ENCODE measurements at regions not wholly inside any gene's neighbourhood (a gene's known extent, or its start where the extent isn't known, plus 50 kb on each side); places are given as distances from the start of the nearest gene placed in this dataset.

DNA sequence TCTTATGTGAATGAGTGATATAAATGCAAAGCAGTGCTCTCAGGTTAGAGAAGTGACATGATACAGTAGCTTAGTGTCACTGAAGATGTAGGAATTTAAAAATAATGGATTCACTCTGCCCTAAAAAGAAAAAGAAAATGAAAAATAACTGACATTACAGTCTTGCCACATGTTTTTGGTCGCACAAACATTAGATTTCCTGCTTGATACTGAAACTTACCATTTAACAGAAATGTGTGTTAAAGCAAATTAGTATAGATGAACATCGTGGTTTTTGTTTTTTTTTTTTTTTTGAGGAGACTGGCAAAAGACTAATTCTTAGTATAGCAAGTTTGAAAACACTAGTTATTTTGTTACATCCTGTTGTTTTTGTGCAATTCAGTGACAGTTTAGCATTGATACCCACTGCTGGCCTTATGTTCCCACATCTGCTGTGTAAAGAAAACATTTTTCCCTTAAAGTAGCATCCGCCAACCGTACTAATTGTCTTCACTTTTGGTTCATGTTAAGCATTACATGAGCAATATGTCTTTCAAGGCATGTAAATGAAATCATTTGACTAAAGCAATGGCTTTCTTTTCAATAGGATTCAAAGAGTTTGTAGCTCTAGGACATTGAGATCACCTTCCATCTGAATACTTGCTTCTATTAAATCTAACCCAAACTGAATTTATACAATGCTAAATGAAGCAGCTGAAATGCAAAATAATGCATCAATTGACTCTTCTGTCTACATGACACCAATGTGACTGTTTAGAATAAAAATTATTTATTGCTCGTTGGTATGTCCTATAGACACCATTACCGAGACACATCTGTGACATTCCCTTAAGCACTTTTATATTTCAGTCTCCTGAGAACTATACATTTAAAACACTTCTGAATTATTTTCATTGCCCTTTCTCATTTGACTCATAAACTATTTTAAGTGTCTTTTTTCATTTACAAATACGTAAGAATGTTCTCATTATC lies 859.1 kb downstream of the MAT2B start:
- no peaks in the 10 kb centered on the region for H3K36me3 ChIP-seq (ENCODE audit: control insufficient read depth, insufficient read depth, low read length)
- H3K27me3 Mint-ChIP-seq (ENCODE audit: insufficient read depth), result no peaks in the 10 kb centered on the region
- no peak overlapping the region for H3K27ac Mint-ChIP-seq
- H3K4me3 ChIP-seq (ENCODE audit: low read length), result no peak overlapping the region
- H3K9me3 ChIP-seq (ENCODE audit: control insufficient read depth, low read length), result no peaks in the 10 kb centered on the region
- no peak overlapping the region for H3K27ac ChIP-seq (ENCODE audit: low read depth, low read length)
- TF ChIP-seq, protein P1, sequence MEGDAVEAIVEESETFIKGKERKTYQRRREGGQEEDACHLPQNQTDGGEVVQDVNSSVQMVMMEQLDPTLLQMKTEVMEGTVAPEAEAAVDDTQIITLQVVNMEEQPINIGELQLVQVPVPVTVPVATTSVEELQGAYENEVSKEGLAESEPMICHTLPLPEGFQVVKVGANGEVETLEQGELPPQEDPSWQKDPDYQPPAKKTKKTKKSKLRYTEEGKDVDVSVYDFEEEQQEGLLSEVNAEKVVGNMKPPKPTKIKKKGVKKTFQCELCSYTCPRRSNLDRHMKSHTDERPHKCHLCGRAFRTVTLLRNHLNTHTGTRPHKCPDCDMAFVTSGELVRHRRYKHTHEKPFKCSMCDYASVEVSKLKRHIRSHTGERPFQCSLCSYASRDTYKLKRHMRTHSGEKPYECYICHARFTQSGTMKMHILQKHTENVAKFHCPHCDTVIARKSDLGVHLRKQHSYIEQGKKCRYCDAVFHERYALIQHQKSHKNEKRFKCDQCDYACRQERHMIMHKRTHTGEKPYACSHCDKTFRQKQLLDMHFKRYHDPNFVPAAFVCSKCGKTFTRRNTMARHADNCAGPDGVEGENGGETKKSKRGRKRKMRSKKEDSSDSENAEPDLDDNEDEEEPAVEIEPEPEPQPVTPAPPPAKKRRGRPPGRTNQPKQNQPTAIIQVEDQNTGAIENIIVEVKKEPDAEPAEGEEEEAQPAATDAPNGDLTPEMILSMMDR (conservative IDR thresholded peaks at IDR 0.05), result no peak
- H3K4me1 ChIP-seq (ENCODE audit: control insufficient read depth, insufficient read depth, low read length), result no peaks in the 10 kb centered on the region
- no peak overlapping the region for H3K9ac ChIP-seq (ENCODE audit: extremely low read depth, low read length, poor library complexity, severe bottlenecking)
- no peaks in the 10 kb centered on the region for H3K9me3 Mint-ChIP-seq
- no peaks in the 10 kb centered on the region for H3K27me3 ChIP-seq (ENCODE audit: control insufficient read depth, insufficient read depth, low read length, poor library complexity, severe bottlenecking)
- no peaks in the 10 kb centered on the region for H3K4me1 Mint-ChIP-seq
- whole genome bisulfite sequencing, 2 experiments (ENCODE audit: insufficient coverage in 1 of 2, insufficient read length in 1 of 2), result 92 to 100% methylated on average over 5 to 7 of the region's 7 CpGs
- no peaks in the 10 kb centered on the region for H3K36me3 Mint-ChIP-seq (ENCODE audit: low read depth)
- no peak for DNase-seq
- no peak overlapping the region for H3K4me3 Mint-ChIP-seq

GRCh38 chr5:164370841-164371240 lies 865.4 kb downstream of the MAT2B start:
- Histone ChIP-seq H3K9ac (ENCODE audit: extremely low read depth, low read length, poor library complexity, severe bottlenecking) (no peak overlapping the region), H3K36me3 (ENCODE audit: control insufficient read depth, insufficient read depth, low read length) (no peaks in the 10 kb centered on the region), H3K27me3 (ENCODE audit: control insufficient read depth, insufficient read depth, low read length, poor library complexity, severe bottlenecking) (no peaks in the 10 kb centered on the region), H3K4me1 (ENCODE audit: control insufficient read depth, insufficient read depth, low read length) (peaks cover 2% of the 10 kb centered on the region), H3K9me3 (ENCODE audit: control insufficient read depth, low read length) (no peaks in the 10 kb centered on the region), H3K27ac (ENCODE audit: low read depth, low read length) (no peak overlapping the region), H3K4me3 (ENCODE audit: low read length) (no peak overlapping the region)
- no peak for DNase-seq
- no peaks in the 10 kb centered on the region for H3K36me3 Mint-ChIP-seq (ENCODE audit: low read depth)
- TF ChIP-seq, protein P1 (conservative IDR thresholded peaks at IDR 0.05), result no peak
- WGBS, 2 experiments (ENCODE audit: insufficient coverage in 1 of 2, insufficient read length in 1 of 2), result 83 to 96% methylated on average over 1 to 4 of the region's 4 CpGs
- H3K27ac Mint-ChIP-seq, result no peak overlapping the region
- no peaks in the 10 kb centered on the region for H3K27me3 Mint-ChIP-seq (ENCODE audit: insufficient read depth)
- no peaks in the 10 kb centered on the region for H3K9me3 Mint-ChIP-seq
- H3K4me1 Mint-ChIP-seq, result peaks cover 1% of the 10 kb centered on the region
- H3K4me3 Mint-ChIP-seq, result no peak overlapping the region

DNA sequence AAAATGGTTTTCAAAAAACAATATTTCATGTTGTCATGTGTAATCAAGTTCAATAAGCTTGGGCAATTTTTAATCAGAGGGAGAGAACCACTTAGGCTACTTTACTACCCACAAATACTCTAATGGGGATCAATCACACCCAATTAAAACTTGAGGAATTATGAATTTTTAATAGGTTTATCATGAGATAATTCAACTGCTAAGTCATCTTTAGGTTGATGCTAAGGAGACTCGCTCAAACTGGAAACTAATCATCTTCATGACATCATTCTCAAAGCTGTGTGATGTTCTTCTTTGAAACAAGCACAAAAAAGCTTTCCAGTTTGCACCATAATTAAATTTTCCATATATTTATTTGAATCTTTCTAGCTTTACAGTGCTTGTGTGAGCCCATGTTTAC lies 867.5 kb downstream of the MAT2B start:
- no peak overlapping the region for H3K4me3 Mint-ChIP-seq
- H3K9ac ChIP-seq (ENCODE audit: extremely low read depth, low read length, poor library complexity, severe bottlenecking), result no peak overlapping the region
- TF ChIP-seq, protein P1 (conservative IDR thresholded peaks at IDR 0.05), result no peak
- H3K4me1 Mint-ChIP-seq, result peaks cover 1% of the 10 kb centered on the region
- DNase-seq, result no peak
- H3K9me3 ChIP-seq (ENCODE audit: control insufficient read depth, low read length), result no peaks in the 10 kb centered on the region
- 85% methylated on average over 1 of the region's 1 CpG; no CpG with 5 or more reads in 1 of the 2 experiments for WGBS, 2 experiments (ENCODE audit: insufficient coverage in 1 of 2, insufficient read length in 1 of 2)
- H3K4me3 ChIP-seq (ENCODE audit: low read length), result no peak overlapping the region
- no peaks in the 10 kb centered on the region for H3K27me3 ChIP-seq (ENCODE audit: control insufficient read depth, insufficient read depth, low read length, poor library complexity, severe bottlenecking)
- H3K36me3 ChIP-seq (ENCODE audit: control insufficient read depth, insufficient read depth, low read length), result no peaks in the 10 kb centered on the region
- no peak overlapping the region for H3K27ac Mint-ChIP-seq
- H3K4me1 ChIP-seq (ENCODE audit: control insufficient read depth, insufficient read depth, low read length), result peaks cover 3% of the 10 kb centered on the region
- H3K36me3 Mint-ChIP-seq (ENCODE audit: low read depth), result no peaks in the 10 kb centered on the region
- no peak overlapping the region for H3K27ac ChIP-seq (ENCODE audit: low read depth, low read length)
- no peaks in the 10 kb centered on the region for H3K9me3 Mint-ChIP-seq
- no peaks in the 10 kb centered on the region for H3K27me3 Mint-ChIP-seq (ENCODE audit: insufficient read depth)

Measured in endodermal cell (in vitro differentiated cells).